GM21360 (cell line): ENCODE measurements at regions not wholly inside any gene's neighbourhood (a gene's known extent, or its start where the extent isn't known, plus 50 kb on each side); places are given as distances from the start of the nearest gene placed in this dataset.

ENCODE experiments used
- ATAC-seq: cut with Tn5 transposase; IDR thresholded peaks from one replicate; pipeline ENCODE4 v1.9.1; 2021; ENCODE audit warnings: mild to moderate bottlenecking, moderate library complexity; ENCODE audit not compliant: unreplicated experiment

DNA sequence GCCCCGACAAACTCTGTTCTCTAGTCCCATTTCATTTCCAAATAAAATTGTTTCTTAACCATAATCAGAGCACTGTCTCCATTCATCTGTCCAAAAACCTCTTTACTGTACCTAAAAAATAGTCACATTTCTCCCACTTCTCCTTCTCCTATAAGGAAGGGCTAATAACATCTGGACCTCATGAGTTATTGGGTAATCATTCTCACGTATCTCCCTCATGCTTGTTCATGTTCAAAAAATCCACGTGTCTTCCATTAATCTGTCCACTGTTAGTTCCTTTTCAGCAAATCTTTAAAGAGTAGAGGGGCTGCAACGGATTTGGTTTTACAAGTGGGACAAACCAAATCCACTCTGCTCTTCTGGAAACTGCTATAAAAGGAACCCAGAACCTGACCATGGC is 1418.8 kb downstream of the MRPL39 start:
- no peak for ATAC-seq

- ATAC-seq: no peak
Measured at GRCh38 chr21:24183077-24183476, 1424.2 kb downstream of the MRPL39 start.

GRCh38 chr21:24179110-24179509 is 1428.2 kb downstream of the MRPL39 start:
- ATAC-seq: no peak

GRCh38 chr21:24175106-24175505 is 1432.2 kb downstream of the MRPL39 start:
- no peak for ATAC-seq

DNA sequence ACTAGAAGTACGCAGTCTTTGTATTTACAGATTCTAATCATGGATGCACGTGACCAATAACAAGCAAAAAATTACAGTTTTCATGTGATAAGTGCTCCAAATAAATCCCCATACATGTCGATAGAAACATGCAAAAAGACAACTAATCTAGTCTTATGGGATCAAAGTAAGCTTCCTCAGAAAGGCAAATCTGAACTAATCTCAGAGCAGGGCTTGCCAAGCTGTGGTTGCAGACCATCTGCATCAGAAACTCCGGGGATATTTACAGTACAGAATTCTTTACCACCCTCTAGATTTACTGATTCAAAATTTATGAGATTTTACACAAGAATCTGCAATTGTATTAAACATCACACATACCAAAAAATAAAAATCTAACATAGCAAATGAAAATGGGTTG is 1435.5 kb downstream of the MRPL39 start:
- no peak for ATAC-seq

DNA sequence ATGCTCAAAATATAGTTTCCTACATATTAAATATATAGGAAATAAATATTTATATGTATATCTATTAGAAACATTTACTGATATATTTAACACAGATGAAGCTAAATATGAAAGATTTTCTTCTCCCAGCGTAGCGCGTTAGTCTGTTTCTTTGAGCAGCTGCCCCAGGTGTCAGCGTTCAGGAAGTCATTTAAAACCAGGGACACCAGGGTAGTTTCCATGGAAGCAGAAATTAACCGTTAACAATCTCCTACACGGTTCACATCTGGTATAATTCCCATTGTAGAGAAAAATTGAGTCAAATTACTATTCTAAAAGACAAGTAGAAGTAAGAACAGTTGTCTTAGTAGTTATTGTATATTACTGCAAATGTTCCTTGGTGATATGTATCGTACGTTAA is 1443.7 kb downstream of the MRPL39 start:
- ATAC-seq: no peak

GRCh38 chr21:24160528-24160927 is 1446.8 kb downstream of the MRPL39 start:
- no peak for ATAC-seq

GRCh38 chr21:24153137-24153536 is 1454.1 kb downstream of the MRPL39 start:
- no peak for ATAC-seq

- no peak for ATAC-seq
Measured at GRCh38 chr21:24150753-24151152, 1456.5 kb downstream of the MRPL39 start.

DNA sequence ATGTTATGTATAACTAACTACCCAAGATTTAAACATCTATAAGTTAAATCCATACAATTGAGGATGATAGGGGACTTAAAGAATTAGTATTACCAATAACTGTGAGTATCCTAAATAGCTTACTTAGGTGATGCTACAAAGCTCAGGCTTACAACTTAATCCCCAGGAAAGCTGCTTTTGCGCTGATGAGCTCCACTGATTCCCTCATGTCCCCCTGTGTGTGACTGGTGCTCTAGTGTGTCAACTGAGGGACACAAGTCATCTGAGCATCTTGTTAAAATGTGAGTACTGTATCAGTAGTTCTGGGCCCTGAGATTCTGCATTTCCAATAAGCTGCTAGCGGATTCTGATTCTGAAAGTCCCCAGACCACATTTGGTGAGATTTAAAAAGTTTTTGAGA is 1458.8 kb downstream of the MRPL39 start:
- no peak for ATAC-seq

DNA sequence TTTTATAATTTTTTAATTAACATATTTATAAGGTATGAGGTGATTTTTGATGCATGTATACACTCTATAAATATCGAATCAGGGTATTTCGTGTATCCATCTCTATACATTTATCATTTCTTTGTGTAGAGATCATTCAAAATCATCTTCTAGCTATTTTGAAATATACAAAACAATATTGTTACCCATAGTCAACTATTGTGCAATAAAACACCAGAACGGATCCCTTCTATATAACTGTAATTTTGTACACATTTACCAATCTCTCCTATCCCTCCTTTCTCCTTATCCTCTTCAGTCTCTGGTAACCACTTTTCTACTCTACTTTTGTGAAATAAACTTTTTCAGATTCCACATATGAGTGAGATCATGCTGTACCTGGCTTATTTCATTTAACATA is 1459.6 kb downstream of the MRPL39 start:
- ATAC-seq: no peak

GRCh38 chr21:24131056-24131455 is 1476.2 kb downstream of the MRPL39 start:
- no peak for ATAC-seq

DNA sequence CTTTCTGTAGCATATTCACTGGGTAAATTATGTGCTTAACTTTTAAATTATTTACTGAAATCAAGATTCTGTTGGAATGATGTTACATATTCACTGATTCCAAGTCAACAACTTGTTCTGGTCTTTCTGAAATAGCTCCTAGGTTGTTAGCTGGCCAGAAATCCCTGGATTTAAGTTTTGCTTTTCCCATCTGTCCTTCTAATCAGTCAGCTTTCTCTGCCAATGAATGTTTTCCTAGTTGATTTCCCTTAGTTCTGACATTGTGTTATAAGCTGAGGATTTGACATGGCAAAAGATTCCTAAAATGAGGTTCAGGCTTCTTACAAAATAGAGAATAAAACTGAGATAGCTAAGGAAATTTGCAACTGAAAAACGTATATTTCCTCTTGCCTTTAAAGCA is 1479.6 kb downstream of the MRPL39 start:
- ATAC-seq: no peak

DNA sequence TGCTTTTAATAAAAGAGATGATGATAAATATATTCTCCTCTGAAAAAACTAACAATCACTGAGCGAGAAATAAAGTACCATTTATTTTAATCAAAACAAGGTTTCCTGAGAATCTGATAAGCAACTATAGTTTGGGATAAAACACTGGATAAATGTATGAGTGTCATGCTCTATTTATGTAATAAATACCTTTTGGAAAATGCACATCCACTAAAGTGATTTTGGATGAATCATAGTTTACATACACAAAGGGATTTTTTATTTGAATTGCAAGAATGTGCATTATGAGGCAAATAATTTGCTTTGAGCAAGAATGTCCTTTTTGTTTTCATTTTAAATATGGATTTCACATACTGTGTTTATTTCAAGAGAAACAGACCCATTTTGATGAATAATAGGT is 1483.5 kb downstream of the MRPL39 start:
- ATAC-seq: no peak

DNA sequence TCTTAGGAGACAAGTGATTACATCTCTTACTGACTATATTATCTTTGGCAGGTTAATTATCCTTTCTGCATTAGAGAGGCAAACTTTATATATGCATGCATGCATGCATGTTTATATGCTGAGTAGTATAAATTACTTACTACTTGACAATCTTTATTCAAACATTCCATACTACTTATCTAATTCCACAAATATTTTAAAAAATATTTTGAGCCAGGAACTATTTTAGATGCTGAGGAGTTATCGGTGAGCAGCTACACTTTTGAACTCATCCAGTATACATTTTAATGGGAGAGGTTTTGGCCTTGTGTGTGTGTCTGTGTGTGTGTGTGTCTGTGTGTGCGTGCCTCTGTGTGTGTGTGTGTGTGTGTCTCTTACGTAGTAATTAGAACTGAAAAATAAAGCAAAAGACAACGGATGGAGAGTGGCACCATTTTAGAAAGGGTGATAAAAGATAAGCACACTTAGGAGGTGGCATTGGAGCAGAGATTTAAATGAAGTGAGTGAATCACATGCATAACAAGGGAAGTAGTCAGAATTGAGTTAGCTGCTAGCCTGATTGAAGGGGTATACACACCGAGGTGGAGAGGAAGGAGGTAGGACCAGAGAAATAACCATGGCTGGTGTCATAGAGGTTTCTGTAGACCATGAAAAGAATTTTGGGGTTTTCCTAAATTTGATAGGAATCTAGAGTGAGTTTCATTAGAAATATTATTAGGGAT is 1488.4 kb downstream of the MRPL39 start:
- ATAC-seq: no peak

GRCh38 chr21:24115141-24115540 is 1492.1 kb downstream of the MRPL39 start:
- ATAC-seq: no peak

DNA sequence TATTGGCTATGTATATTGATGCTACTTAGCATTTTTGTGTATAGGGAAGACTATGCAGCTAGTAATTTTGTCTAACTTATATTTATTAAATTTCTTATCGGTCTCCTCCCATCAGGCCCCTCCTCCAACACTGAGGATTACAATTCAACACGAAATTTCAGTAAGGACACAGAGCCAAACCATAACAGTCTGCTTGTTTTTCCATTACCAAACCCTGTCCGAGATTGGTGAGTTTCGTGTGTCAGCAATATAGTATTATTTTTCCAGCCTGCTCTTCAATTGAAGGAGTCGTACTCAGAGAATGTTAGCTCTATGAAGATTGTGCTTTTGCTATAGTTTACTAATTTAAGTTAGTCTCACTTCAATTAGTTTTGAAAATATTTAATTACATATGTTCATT is 1495.3 kb downstream of the MRPL39 start:
- ATAC-seq: no peak

- no peak for ATAC-seq
Measured at GRCh38 chr21:24110846-24111245, 1496.4 kb downstream of the MRPL39 start.

DNA sequence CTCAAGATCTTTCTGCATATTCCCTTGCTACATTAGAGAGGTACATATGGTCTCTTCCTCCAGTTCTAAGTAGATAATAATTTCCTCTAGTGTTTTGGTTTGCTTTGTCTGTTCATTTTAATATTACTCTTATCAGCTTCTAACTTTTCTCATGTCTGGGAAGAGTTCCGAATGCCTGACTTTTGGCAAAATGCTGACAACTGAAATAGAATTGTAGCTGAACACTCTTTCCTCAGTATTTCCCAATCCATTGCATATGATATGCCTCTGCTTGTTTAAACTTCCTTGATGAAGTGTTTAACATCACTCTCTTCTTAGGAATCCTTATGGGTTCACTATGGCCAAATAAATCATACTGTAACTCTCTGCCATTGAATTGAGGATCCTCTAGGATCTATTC is 1510.1 kb downstream of the MRPL39 start:
- no peak for ATAC-seq

DNA sequence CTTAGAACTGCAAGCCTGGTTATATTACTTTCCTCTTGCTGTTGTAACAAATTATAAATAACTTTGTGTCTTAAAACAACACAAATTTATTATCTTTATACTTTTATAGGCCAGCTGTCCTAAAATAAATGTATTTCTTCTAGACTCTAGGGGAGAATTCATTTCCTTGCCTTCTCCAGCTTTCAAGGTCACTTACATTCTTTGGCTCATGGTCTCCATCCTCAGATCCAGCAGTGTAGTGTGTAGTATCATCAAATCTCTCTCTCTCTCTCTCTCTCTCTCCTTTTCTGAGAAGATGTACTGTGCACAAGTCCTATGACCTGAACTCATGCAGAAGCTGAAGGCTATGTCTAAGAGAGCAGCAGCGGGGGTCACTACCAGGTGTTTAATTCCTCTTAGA is 1510.6 kb downstream of the MRPL39 start:
- no peak for ATAC-seq

- ATAC-seq: no peak
Measured at GRCh38 chr21:24093032-24093431, 1514.2 kb downstream of the MRPL39 start.

DNA sequence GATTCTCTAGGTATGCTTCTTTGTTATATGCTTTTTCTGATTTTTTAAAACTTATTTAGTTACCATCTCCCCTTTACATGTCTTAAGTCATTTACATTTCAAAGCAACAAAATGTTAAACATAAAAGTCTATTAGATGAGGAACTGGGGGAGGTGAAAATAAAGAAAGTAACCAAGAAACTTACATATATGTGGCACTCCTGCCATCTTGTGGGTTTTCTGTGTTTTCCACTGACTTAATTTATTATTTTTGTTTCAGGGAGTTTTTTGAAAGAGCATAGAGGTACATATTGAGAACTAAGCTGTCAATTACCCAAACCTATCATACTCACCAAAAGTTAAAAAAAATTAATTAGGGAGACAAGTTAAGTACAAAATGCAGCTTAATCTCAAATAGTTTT is 1531.1 kb downstream of the MRPL39 start:
- no peak for ATAC-seq

- no peak for ATAC-seq
Measured at GRCh38 chr21:24055696-24056095, 1551.6 kb downstream of the MRPL39 start.
